ENCODE measurements at regions not wholly inside any gene's neighbourhood (a gene's known extent, or its start where the extent isn't known, plus 50 kb on each side); places are given as distances from the start of the nearest gene placed in this dataset.

GRCh38 chr9:18149471-18150011, 324.4 kb upstream of the ADAMTSL1 start:
- DNase-seq (ENCODE audit: low spot score) = no peak

DNA sequence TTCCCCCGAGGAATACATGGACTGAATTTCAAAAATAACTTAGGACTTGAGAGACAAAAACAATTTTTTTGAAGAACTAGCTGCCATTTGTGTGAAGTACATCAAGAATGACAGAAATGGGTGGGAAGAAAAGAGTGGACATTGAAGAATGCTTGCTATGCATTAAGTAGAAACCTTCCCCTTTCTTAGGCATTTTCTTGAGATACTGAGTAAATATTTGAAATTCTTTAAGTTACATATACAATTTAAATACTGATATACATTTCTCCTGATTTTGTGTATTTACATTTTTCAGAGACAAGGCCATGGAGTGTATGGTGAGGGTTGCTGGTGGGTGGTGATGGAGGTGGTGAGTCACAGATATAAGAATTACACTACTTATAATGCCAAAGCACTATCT, 319.3 kb upstream of the ADAMTSL1 start:
- no peak for DNase-seq (ENCODE audit: low spot score)

- no peak for DNase-seq (ENCODE audit: low spot score)
Observed at GRCh38 chr9:18159254-18159653, 314.7 kb upstream of the ADAMTSL1 start.

DNA sequence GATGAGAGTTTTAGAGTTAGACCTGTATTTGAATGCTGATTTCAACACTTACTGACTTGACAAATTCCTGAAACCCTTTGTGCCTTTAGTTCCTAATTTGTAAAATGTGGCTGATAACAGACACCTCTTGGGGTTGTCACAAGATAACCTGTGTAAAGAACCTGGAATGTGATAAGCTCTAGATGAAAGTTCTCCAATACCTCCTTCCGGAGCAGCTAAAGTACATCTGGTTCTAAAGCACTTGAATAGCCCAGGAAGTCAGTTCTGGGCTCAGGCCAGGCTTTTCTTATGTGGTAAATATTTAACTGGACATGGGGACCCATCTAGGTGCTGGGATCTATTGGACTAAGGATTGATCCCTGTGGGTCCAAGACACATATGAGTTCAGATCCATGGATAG, 310.8 kb upstream of the ADAMTSL1 start:
- DNase-seq (ENCODE audit: low spot score) = no peak

DNA sequence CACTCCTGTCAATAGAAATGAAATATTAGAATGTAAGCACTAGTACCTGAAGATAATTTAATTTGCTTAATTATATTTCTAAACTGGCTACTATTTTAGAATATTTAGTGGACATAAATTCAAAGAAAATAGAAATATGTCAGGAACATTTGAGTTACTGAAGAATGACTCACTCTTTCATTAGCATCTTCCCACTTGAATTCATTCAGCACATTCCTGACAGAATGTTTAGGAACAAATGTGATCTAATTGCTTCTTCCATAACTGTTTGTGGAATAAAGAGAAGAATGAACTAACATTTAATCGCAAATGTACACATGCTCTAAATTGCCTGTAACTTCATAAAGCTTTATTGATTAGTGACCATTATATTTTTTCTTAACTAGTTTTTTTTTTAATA, 306.2 kb upstream of the ADAMTSL1 start:
- DNase-seq (ENCODE audit: low spot score) = no peak

DNA sequence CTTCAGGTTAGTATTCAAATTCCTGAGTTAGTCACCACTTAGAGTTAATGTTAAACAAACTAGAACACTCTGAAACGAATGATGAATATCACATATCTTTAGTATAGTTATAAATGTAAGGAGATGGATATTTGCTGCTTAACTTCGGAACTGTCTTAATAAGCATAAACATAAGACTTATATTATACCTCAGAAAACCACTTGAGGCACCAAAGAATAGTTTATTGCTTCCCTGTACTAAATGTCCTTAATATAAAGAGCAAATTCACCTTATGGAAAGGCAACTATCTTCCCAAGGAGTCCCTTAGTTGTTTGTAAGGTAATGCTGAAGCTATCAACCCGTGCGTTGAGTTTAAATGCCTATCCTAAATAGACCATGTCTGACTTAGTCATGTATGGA, 300.0 kb upstream of the ADAMTSL1 start:
- DNase-seq (ENCODE audit: low spot score) = no peak

GRCh38 chr9:18182636-18183035, 291.3 kb upstream of the ADAMTSL1 start:
- DNase-seq (ENCODE audit: low spot score) = no peak

- DNase-seq (ENCODE audit: low spot score) = no peak
Observed at GRCh38 chr9:18183974-18184373, 290.0 kb upstream of the ADAMTSL1 start.

- no peak for DNase-seq (ENCODE audit: low spot score)
Observed at GRCh38 chr9:18184401-18184800, 289.6 kb upstream of the ADAMTSL1 start.

DNA sequence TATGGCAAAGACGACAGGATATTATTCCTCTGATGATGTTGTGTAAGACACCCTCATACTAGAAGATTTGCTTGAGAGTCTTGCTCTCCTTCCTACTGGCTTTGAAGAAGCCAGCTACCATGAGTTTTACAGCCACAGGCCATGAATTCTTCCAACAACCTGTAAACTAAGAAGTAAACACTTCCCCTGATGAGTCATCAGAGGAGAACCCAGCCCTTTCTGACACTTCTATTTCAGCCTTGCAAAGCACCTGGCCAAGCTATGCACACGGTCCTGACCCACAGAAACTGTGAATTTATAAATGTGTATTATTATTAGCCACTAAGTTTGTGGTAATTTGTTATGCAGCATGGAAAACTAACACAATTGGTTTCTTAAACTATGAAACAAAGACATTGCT, 288.8 kb upstream of the ADAMTSL1 start:
- DNase-seq (ENCODE audit: low spot score) = no peak

GRCh38 chr9:18188971-18189370, 285.0 kb upstream of the ADAMTSL1 start:
- DNase-seq (ENCODE audit: low spot score) = no peak

DNA sequence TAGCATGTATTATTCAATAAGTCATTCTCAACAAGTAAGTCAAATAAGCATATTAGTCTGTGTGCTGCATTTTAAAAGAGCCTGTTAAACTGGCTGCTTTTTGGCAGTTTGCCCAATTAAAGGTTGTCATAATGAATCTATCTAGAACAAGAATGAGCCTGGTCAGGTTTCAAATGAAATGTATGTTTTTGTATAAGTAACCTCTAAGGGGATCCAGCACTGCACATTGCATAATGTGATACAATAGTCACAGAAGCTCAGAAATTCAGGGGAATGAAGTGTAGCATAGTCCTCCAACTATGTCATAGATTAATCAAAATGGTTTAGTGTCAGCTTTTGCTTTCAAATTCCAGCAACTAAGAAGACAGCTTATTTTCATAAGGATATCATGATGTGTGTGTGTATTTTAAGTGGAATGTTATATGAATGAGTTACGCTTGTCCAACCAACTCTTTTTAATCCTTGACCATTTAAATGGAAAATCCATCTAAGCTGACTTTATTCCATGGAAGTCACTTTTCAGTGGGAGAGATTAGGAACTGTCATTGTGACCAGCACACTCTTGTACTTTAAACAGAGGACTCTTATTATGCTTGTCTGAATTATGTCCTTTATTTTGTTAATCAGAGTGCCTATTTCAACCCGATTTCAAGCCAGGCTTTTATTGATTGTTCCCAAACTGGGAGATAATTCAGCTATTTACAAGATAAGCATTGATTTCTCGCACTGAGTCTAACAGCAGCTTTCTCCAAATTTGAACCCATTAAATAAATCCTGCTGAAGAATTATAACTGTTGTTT, 283.9 kb upstream of the ADAMTSL1 start:
- no peak for DNase-seq (ENCODE audit: low spot score)

- no peak for DNase-seq (ENCODE audit: low spot score)
Observed at GRCh38 chr9:18190671-18191374, 283.1 kb upstream of the ADAMTSL1 start.

GRCh38 chr9:18194316-18194715, 279.6 kb upstream of the ADAMTSL1 start:
- DNase-seq (ENCODE audit: low spot score) = no peak

DNA sequence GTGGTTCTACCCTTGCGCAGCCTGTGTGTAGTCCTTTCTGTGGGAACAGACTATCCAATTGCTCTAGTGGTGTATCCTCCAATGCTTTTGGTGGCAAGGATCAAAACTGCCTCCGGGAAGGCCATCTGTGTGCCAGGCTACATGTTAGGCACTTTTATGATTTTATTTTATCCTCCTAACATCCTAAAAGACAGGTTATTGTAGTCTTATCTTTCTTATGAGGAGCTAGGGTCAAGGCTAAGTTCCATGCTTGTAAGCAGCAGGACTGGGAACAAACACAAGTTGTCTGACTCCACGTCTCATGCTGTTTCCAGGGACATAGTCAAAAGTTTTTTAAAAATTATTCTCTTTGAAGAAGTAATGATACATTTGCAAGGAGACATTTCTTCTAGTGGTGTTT, 278.7 kb upstream of the ADAMTSL1 start:
- DNase-seq (ENCODE audit: low spot score) = no peak

DNA sequence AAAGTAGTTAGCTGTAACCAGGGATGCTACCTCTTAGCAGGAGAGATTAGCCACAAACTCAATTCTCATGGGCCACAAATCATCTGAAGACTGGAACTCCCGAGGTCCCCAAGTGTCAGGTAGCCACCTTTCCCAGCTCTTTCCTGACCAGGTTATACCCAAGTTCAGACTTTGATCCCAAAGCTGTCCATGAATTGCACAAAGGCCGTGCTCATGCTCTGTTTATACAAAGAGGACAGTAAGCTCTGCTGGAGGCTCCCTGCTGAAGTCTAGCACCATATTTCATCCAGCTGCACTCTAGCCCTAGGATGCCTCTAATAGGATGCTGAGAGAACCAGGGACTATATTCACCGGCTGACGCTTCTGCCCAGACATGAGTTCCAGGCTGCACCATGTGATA, 271.0 kb upstream of the ADAMTSL1 start:
- no peak for DNase-seq (ENCODE audit: low spot score)

GRCh38 chr9:18207735-18208134, 266.2 kb upstream of the ADAMTSL1 start:
- no peak for DNase-seq (ENCODE audit: low spot score)

DNA sequence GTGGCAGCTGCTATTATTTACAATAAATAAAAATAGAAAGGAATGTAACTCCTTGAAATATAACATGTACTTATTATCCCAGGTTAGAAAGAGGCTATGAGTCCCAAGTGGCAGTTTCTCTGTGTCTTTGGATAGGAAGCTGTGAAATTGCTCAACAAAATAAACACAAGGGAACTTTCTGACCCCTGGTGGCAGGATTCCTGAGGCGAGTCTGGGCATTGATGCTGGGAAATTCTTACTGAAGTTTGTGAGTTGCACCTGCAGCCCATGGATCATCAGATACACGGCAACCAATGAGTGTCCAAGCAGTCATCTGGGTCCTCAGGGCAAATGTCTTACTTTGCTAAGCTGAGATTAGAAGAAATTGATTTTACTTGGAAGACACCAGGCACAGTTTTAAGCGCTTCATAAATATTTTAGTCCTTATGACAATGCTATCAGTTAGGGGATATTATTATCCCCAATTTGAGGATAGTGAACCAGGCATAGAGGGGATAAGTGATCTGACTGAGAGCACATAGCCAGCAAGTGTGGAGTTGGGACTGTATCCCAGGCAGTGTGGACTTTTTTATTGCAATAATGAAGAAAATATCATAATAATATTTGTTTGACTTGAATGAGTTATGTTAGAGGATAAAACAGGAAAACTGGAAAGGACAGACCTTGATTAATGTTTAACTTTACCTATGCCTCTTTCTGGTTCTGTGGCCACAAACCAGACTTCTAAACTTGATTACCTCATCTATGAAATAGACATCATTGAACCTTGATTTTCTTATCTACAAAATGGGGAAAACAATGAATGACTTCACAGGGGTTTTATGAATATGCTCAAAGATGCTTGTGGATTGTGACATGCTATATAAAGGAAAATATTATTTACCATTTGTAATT, 265.5 kb upstream of the ADAMTSL1 start:
- peak; percentile 61 for DNase-seq (ENCODE audit: low spot score)

DNA sequence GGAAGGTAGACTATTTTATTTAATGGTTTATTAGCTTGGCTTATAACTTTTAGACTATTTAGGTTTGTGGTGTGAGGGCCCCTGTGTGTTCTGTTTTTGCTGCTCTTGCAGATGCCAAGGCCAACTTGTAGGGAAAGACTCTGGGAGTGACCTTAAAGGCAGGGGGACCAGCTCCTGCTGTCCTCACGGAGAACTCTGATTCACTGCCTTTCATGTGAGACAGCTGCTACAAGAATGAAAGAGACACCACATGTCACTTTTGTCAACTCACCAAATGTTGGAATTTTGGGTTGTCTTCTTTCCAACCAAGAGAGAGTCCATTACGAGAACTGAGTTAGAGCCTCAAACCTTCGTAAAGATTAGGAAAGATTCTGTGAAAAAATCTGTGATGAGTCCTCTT, 258.3 kb upstream of the ADAMTSL1 start:
- DNase-seq (ENCODE audit: low spot score) = no peak

- DNase-seq (ENCODE audit: low spot score) = no peak
Observed at GRCh38 chr9:18216376-18216775, 257.6 kb upstream of the ADAMTSL1 start.

DNA sequence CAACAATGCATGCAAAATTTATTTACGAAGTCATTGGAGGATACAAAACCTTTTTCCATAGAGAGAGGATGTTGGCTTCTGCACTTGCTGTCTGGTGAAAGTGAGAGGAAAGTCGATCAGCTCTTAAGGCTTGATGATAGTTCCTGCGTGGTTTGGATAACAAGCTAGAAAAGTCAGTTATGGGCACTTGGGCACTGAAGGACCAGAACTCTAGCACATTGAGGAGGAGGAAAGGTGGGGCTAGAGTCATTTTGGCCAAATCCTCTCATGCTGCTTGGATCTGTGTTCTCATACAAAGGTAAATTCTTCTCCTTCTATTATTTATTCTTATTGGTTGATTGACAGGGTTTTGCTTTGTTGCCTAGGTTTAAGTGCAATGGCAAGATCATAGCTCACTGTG, 245.9 kb upstream of the ADAMTSL1 start:
- DNase-seq (ENCODE audit: low spot score) = no peak

- no peak for DNase-seq (ENCODE audit: low spot score)
Observed at GRCh38 chr9:18229992-18230676, 243.8 kb upstream of the ADAMTSL1 start.

All from ecto neural progenitor cell (in vitro differentiated cells).